GM21360 (cell line): ENCODE measurements at regions not wholly inside any gene's neighbourhood (a gene's known extent, or its start where the extent isn't known, plus 50 kb on each side); places are given as distances from the start of the nearest gene placed in this dataset.

ENCODE experiments used
- ATAC-seq: cut with Tn5 transposase; IDR thresholded peaks from one replicate; pipeline ENCODE4 v1.9.1; 2021; ENCODE audit warnings: mild to moderate bottlenecking, moderate library complexity; ENCODE audit not compliant: unreplicated experiment

GRCh38 chr9:28882529-28882928 lies 1309.2 kb upstream of the C9orf72 start:
- ATAC-seq = no peak

GRCh38 chr9:28883234-28883633 lies 1310.0 kb upstream of the C9orf72 start:
- ATAC-seq = no peak

GRCh38 chr9:28887188-28887884 lies 1314.1 kb upstream of the C9orf72 start:
- ATAC-seq = no peak

DNA sequence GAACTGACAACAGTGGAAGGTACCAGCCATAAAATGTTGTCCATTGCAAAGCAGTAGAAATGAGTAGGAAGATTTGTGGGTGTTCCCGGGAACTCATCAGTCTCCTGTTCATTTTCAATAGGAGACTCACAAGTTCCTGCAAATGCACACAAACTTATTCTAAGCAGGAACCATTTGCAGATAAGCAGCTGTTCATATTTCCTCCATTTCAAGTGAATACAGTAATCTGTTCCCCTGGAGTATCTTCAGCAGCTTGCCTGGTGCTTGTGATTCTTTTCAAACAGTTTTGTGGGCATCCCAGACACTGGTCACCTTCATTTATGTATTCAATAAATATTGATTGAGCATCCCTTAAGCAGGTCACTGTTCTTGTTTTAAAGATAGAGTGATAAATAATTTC lies 1315.5 kb upstream of the C9orf72 start:
- no peak for ATAC-seq

DNA sequence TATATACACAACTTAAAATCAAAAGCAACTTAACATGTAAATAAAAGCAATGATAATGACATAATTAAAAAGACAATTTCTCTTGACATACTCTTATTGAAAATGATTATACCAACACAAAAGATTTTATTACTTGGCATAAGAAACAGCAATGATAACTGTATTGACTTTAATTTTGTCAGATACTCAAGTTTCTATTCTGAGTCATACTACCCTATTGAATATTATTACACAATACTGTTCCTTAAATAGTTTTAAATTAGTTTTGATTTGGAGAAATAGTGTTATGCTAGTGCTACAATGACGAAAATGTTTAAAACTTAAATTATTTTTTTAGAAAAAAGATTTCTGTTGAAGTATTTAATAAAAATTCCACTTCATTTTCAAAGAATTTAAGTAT lies 1319.3 kb upstream of the C9orf72 start:
- no peak for ATAC-seq

GRCh38 chr9:28899267-28899666 lies 1326.0 kb upstream of the C9orf72 start:
- no peak for ATAC-seq

GRCh38 chr9:28899926-28900325 lies 1326.6 kb upstream of the C9orf72 start:
- no peak for ATAC-seq

GRCh38 chr9:28900406-28900805 lies 1327.1 kb upstream of the C9orf72 start:
- ATAC-seq = no peak

GRCh38 chr9:28909526-28909925 lies 1336.2 kb upstream of the C9orf72 start:
- ATAC-seq = no peak

- no peak for ATAC-seq
Measured at GRCh38 chr9:28912621-28913020, 1339.3 kb upstream of the C9orf72 start.

DNA sequence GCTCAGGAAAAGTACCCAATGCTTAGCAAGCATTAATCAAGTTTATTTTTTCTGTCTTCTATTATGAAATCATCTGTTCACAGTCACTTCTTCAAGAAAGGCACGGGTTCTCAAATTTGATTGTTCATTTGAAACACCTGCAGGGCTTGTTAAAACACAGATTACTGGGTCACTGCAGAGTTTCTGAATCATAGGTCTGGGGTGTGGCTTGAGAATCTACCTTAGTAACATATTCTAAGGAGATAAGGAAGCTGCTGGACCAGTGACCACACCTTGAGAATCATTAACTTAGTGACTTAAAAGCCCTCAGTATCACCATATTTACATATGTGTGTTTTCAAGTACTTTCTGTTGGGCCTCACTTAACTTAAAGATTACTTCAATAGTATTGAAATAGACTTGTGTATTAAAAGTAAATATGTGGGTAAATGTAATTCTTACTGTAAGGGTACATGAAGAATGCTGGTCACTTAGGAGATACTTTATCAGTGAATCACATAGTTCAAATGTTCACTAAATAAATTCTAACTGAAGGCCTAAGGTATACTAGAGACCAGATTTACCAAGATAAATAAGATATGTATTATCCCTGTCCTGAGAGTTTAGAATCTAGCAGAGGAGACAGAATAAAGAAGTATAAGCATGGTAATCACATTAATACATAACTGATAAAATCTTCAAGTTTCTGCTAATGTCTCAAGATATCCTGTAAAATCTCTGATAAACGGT lies 1342.1 kb upstream of the C9orf72 start:
- ATAC-seq = no peak

DNA sequence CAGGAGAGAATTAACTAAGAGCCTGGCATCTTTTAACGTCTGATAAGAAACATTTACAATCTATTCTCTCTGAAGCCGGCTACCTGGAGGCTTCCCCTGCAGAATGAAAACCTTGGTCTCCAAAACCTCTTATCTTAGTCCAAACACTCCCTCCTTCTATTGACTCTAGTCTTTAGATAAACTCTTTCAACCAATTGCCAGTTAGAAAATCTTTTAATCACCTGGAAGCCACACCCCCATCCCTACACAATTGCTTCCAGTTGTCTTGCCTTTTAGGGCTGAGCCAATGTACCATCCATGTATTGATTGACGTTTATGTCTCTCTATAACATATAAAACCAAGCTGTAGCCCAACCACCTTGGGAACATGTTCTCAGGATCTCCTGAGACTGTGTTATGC lies 1343.1 kb upstream of the C9orf72 start:
- ATAC-seq = no peak

DNA sequence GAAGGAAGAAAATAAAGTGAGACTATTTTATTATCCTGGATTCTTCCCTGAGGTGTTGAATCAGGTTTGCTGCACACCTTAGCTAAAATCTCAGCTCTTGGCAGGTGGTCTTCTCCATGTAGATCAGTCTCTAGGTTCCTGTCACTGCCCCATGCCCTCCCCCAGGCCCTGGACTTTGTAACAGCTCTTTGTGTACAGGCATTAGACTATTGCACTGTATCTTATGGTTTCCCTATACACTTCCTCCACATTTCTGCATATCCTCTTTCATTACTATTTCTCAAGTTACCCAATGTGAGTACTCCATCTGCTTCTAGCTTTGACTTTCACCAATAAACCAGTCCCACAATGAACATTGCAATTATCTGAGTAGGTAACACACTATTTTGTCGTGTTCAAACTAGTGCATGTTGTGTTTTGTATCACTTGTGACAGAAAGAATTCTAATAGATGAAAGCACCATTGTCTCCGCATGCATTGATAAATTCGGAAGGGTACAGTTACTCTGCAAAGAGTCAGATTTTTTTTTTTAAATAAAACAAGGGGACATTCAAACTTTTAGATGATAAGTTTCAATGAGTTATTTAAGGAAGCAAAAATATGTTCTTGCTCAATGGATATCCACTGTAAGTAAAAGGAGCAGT lies 1348.7 kb upstream of the C9orf72 start:
- no peak for ATAC-seq

- no peak for ATAC-seq
Measured at GRCh38 chr9:28922891-28923290, 1349.6 kb upstream of the C9orf72 start.

DNA sequence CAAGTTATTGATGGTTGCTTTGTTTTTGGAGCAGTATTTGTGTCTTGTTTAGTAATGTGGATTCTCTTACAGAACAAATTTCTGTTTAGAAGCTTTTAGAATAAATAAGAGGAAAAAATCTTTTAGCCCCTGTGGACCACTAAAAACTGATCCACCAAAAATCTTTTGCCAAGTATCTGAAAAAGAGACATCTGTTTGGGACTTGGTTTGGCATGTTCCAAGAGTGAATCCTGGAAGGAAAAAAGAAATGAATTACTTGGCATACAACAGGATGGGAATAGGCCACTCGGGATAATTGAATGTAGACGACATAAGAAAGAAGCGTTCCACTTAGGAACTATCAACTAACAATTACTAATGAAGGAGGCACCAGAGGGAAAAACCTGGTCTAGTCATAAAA lies 1350.1 kb upstream of the C9orf72 start:
- ATAC-seq = no peak

DNA sequence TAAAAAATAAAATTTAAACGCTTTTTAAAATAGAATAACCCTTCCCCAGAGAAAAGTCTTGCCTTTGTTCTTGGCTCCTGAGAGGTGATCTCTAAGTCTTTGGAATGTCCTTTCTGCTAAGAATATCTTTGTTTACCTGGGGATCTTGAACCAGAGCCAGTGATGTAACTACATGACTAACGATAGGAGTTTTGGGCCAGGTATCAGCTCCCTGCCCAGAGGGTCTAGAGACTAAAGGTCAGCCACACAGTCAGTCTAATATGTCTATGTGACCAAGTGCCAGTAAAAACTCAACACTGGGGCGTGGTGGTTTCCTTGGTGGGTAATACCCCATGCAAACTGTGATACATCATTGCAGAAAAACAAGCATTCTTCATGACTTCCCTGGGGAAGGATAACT lies 1351.9 kb upstream of the C9orf72 start:
- no peak for ATAC-seq

DNA sequence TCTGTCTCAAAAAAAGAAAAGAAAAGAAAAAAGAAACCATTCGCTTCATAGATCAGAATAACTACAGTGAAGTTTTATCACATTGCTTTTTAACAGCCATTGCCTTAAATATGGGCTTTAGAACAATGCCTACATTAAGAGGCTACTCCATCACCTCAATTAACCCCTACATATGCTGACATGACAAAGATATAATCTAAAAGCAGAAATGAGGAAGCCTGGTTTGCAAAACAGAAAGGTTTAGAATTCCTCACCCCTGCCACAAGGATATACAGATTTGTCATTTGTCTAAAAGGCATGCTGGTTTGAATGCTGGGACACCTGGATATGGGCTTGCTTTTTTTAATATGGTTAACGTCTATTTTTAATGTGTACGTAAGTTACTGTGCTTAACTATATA lies 1353.0 kb upstream of the C9orf72 start:
- no peak for ATAC-seq

DNA sequence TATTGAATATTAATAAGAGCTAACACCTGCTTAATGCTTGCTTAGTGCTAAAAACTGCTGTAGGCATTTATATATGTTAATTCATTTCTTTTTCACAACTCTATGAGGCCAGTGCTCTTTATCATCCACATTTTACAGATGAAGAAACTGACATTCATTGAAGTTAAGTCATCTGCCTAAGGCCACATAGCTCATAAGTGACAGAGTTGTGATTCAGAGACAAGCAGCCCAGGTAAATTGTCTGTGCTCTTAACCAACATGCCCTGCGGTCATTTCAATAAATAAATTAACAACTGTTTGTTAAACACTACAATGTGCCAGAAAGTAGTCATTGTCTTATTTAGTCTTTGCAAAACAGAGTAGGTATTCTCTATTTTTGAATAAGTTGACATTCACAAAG lies 1354.4 kb upstream of the C9orf72 start:
- no peak for ATAC-seq

- ATAC-seq = no peak
Measured at GRCh38 chr9:28929433-28929832, 1356.2 kb upstream of the C9orf72 start.

DNA sequence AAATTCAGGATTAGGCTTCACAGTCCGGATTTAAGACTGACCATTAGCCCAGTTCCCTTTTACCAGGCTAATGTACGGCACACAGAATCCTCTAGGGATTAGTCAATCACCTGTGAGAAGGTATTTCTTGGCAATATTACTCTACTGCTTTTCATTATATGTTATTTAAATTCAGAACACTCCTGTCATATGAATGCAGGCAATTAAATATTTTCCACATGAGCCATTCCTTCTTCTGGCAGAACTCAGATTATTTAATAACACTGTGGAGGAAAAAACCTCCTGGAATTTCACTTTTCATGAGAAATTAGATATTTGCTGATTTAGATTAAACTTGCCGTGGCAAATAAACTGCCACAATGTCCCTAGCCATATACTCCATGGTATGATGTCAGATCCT lies 1357.5 kb upstream of the C9orf72 start:
- no peak for ATAC-seq

DNA sequence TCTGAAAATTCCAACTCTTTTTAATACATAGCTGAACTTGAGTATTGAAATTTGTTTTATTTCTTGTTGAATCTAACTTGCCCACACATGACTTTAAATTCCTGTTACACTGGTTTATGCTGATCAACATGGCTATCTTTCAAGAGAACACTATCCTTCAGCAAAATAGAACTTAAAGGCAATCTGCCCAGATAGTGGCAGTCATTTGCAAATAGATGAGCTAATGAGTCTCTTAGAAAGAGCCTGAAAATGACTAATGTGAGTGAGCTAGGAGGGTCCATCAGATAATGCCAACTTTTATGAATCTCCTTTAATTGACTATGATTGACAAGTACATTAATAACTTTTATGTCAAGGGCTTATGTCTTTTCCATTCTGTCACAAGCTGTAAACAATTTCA lies 1360.8 kb upstream of the C9orf72 start:
- ATAC-seq = no peak

DNA sequence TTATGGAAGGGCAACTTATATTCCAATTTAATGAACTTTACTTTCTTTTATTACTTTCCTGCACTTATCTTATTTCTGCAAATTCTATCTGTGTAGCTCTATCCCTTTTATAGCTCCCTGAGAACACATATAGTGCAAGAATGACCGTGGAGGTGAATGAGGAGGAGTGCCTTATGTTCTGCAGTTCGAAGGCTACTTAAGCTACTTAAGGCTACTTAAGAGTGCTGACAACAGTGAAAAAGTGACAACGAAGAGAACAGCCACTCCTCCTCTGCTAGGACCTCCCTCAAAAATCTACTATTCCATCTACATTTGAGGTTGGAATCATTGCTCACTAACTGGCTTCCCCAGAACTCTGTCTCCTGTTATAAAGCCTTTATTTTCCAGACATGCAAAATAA lies 1365.7 kb upstream of the C9orf72 start:
- no peak for ATAC-seq
